GM21390 (cell line): ENCODE measurements at regions not wholly inside any gene's neighbourhood (a gene's known extent, or its start where the extent isn't known, plus 50 kb on each side); places are given as distances from the start of the nearest gene placed in this dataset.

Source experiments
- ATAC-seq: cut with Tn5 transposase; IDR thresholded peaks from one replicate; pipeline ENCODE4 v1.9.1; 2021; ENCODE audit not compliant: unreplicated experiment

GRCh38 chr18:41378598-41378997 is 576.4 kb upstream of the PIK3C3 start:
- ATAC-seq, result no peak

GRCh38 chr18:41373612-41374011 is 581.4 kb upstream of the PIK3C3 start:
- ATAC-seq, result no peak

- no peak for ATAC-seq
Observed at GRCh38 chr18:41372046-41372665, 582.9 kb upstream of the PIK3C3 start.

- no peak for ATAC-seq
Observed at GRCh38 chr18:41371156-41372045, 583.6 kb upstream of the PIK3C3 start.

- no peak for ATAC-seq
Observed at GRCh38 chr18:41370740-41371139, 584.3 kb upstream of the PIK3C3 start.

- no peak for ATAC-seq
Observed at GRCh38 chr18:41357708-41358107, 597.3 kb upstream of the PIK3C3 start.

- no peak for ATAC-seq
Observed at GRCh38 chr18:41353777-41354528, 601.1 kb upstream of the PIK3C3 start.

GRCh38 chr18:41351430-41351829 is 603.6 kb upstream of the PIK3C3 start:
- ATAC-seq, result no peak

GRCh38 chr18:41347057-41347456 is 608.0 kb upstream of the PIK3C3 start:
- ATAC-seq, result no peak

- no peak for ATAC-seq
Observed at GRCh38 chr18:41343808-41344207, 611.2 kb upstream of the PIK3C3 start.

GRCh38 chr18:41338341-41338740 is 616.7 kb upstream of the PIK3C3 start:
- ATAC-seq, result no peak

GRCh38 chr18:41331661-41332060 is 623.4 kb upstream of the PIK3C3 start:
- ATAC-seq, result no peak

GRCh38 chr18:41326311-41326710 is 628.7 kb upstream of the PIK3C3 start:
- ATAC-seq, result no peak

GRCh38 chr18:41324934-41325333 is 630.1 kb upstream of the PIK3C3 start:
- ATAC-seq, result no peak

- ATAC-seq, result no peak
Observed at GRCh38 chr18:41324020-41324791, 630.8 kb upstream of the PIK3C3 start.

- ATAC-seq, result no peak
Observed at GRCh38 chr18:41323044-41323443, 632.0 kb upstream of the PIK3C3 start.

- no peak for ATAC-seq
Observed at GRCh38 chr18:41320100-41320499, 634.9 kb upstream of the PIK3C3 start.

GRCh38 chr18:41315134-41315533 is 639.9 kb upstream of the PIK3C3 start:
- ATAC-seq, result no peak

GRCh38 chr18:41311571-41312547 is 643.2 kb upstream of the PIK3C3 start:
- ATAC-seq, result no peak

GRCh38 chr18:41297740-41298139 is 657.3 kb upstream of the PIK3C3 start:
- no peak for ATAC-seq
